ENCODE measurements at regions not wholly inside any gene's neighbourhood (a gene's known extent, or its start where the extent isn't known, plus 50 kb on each side); places are given as distances from the start of the nearest gene placed in this dataset.

GRCh38 chr3:194281766-194282165 lies 69.4 kb downstream of the CPN2 start:
- no peak for DNase-seq

DNA sequence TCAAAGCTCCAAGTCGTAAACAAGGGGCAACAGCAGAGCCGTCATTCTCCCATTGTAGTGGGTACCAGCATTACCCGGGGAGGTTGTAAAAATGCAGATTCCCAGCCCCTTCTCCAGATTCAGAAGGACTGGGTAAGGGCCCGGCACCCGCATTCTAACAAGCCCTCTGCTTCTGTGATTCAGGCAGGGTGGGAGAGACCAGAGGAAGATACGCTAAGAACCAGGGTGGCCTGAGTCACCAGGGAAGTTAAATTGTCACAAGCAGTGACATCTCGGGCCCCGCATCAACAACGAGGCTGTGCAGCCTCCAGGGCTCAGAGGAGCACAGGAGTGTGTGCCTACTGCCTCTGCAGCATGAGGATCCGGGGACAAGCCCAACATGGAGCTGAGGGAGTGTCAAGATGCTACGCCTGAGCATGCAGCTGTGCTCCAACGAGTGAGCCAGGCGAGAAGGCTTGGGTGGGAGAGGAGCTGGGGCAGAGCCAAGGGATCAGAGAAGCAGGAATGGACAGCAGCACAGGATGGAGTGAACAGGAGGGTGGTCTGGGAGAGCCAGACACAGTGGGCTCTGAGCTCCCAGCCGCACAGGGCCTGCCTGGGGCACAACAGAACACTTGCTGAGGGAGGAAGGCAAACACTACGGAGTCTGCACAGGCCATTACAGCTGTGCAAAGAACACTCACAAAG lies 68.5 kb downstream of the CPN2 start:
- DNase-seq, result no peak

DNA sequence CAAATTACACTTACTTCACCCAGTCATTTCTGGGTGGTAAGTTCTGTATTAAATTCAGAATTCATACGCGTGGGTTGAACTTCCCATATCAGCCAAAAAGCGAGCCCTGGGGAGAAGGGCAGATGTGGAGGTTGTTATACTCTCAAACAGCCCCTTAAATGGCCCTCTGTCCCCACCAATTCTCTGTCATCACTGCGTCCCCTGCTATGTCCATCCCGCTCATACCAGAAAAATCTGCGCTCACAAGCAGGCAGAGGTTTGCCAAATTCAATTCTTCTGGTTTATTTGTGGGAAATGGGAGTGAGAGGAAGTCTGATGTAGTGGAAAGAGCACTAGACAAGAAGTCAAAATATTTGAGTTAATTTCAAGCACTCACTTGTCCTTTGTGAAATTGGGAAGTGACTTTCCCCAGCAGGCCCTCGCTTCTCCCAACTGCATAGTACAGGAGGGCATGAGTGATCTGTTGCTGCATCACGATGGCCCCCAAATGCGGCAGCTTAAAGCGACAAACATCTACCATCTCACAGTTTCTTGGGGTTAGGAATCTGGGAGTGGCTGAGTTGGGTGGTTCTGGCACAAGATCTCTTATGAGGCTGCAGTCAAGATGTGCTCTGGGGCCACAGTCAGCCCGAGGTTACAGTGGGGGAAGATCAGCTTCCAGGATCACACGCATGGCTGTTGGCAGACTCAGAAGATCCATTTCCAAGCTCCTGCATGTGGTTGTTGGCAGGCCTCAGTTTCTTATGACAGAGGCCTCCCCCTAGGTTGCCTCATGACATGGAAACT lies 67.7 kb downstream of the CPN2 start:
- DNase-seq, result no peak

DNA sequence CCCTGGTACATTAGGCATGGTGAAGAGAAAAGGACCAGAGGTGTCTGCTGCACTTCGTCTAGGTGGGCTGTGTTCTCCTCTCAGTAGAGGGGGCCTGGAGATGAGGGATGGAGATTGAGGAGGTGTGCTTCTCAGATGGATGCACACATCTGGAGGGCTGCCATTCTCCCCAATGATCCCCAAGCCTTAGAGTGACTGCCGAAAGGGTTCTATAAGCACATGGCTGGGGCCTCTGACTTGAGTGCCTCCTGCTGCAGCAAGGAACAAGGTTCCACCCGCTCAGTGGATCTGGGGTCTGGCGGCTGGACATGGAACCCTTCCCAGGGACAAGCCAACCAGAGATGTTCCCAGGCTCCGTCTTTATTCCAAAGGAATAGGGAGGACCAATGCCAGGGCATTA lies 66.8 kb downstream of the CPN2 start:
- DNase-seq, result no peak

- DNase-seq, result no peak
Observed at GRCh38 chr3:194285024-194285849, 65.9 kb downstream of the CPN2 start.

GRCh38 chr3:194285850-194286197 lies 65.3 kb downstream of the CPN2 start:
- DNase-seq, result no peak

DNA sequence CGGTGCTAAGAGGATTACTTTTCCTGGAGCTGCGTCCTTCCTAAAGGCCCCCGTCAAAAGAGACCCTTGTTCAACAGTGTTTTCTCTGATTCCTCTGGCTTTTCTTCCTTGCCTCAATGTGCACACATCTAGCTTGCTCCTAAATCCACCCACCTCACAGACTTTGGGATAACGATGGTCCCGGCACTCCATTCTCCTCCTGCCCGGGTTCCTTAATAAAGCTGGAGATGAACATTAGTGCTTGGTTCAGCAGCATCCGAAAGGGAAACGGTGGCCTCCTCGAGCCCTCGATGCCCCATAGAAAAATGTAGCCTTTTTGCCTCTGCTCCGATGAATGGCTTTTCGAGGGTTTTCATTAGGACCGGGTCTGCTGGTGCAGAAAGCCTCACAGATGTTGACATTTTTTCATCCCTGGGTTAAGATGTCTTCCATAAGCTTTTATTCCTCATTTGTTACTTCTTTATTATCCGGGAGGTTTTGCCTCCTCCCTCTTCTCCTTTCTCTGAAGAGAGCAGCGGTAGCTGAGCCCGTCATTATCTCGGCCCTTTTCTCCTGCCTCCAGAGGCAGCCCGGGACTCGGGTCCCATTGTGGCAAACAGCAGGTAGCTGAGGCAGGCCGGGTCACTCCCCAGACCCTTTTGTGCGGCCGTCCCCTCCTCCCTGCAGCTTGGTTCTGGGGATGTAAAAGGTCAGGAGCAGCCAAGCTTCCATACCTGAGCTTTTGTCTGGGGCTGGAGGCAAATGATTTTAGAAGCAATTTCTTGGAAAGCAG lies 64.6 kb downstream of the CPN2 start:
- no peak for DNase-seq

DNA sequence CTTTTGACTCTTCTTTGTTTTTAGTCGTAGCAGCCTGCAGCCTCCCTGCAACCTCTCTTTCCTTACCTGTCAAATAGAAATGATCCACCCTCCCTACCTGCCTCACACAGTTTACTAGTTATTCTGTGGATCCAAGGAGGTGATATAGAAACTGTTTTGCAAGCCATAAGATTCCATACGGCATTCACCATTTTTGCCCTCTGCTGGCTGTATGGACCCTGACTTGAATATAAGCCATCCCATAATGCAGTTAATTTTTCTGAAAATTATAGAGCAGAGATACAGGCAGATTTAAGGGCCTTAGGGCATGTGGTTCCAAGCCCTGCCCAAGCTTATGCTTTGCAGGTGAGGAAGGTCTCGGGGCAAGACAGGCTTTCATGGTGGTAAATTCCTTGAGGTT lies 63.8 kb downstream of the CPN2 start:
- DNase-seq, result no peak

DNA sequence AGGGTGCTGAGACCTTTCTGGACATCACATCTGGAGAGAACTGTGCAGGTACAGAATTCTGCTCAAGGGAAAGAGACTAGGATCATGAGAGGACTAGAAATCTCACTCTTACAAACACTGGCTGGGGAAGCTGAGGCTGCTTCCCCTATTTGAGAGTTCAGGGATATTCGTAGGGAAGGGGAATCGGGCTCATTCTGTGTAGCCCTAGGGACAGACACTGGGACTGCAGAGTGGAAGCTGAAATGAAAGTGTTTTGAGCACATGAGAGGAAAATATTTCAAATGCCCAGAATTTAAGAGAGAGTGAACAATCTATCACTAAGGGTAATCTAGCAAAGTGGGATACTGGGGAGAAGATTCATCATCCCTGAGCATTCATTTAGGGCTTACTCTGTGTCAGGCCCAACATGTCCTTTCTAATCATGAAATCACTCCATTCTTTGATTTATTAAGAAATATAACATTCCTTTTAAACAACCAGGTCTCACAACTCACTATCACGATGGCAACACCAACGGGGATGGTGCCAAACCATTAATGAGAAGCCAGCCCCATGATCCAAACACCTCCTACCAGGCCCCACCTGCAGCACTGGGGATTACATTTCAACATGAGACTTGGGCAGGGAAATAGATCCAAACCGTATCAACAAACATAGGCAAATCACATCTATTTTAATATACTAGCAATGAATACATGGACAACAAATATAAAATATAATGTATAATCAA lies 63.0 kb downstream of the CPN2 start:
- DNase-seq, result no peak

Data from activated T-cell treated with anti-CD3 and anti-CD28 coated beads, Interleukin-2, amount 50 U/mL, for 48 hours (primary cell).